Activated B cell treated with CpG ODN at 0.5 μM for 24 hours (primary cell): ENCODE measurements at regions not wholly inside any gene's neighbourhood (a gene's known extent, or its start where the extent isn't known, plus 50 kb on each side); places are given as distances from the start of the nearest gene placed in this dataset.

ENCODE experiments used
- ATAC-seq: fragments of 200-7000 bp; cut with Tn5 transposase; one replicate; pipeline ENCODE4 v1.10.0; 2021; ENCODE audit warnings: low read depth, mild to moderate bottlenecking, moderate library complexity
- CTCF ChIA-PET: fragments of 350-600 bp; sonication (Branson Sonifier 250); formaldehyde crosslinking; loops from one replicate; lab custom pipeline; 2021; ENCODE audit warnings: antibody characterized with exemption; lab: Charles Lee
- POLR2A ChIA-PET: fragments of 350-600 bp; sonication (Branson Sonifier 250); formaldehyde crosslinking; loops from one replicate; lab custom pipeline; 2021; ENCODE audit warnings: antibody characterized with exemption; lab: Charles Lee
- DNase-seq: peaks from one replicate; pipeline ENCODE4 v3.0.0; 2022
- H3K27ac Mint-ChIP-seq: one replicate; pipeline ENCODE4 v1.8.0; 2020; ENCODE audit warnings: mixed read lengths
- H3K27me3 Mint-ChIP-seq: one replicate; pipeline ENCODE4 v1.8.0; 2021; ENCODE audit warnings: mixed read lengths
- H3K36me3 Mint-ChIP-seq: one replicate; pipeline ENCODE4 v1.8.0; 2021; ENCODE audit warnings: low read depth, mixed read lengths
- H3K4me1 Mint-ChIP-seq: one replicate; pipeline ENCODE4 v1.8.0; 2021; ENCODE audit warnings: mixed read lengths
- H3K4me3 Mint-ChIP-seq: one replicate; pipeline ENCODE4 v1.8.0; 2020; ENCODE audit warnings: mild to moderate bottlenecking, mixed read lengths
- H3K9me3 Mint-ChIP-seq: one replicate; pipeline ENCODE4 v1.8.0; 2020; ENCODE audit warnings: mixed read lengths
- CTCF ChIP-seq: fragments of 200-600 bp; IDR thresholded peaks from one replicate; pipeline ENCODE4 v1.8.0; 2022; ENCODE audit warnings: antibody characterized with exemption, mild to moderate bottlenecking
- intact Hi-C: fragments of 100-400 bp; cut with micrococcal nuclease; formaldehyde crosslinking; loops from one replicate; pipeline ENCODE4 v1.15.1; 2024

GRCh38 chr11:79582434-79582833, 141.6 kb upstream of the TENM4 start:
- peaks cover 7% of the 10 kb centered on the region for H3K27me3 Mint-ChIP-seq
- H3K4me1 Mint-ChIP-seq: no peaks in the 10 kb centered on the region
- intact Hi-C loops: no loop called here
- no peak for DNase-seq
- CTCF ChIA-PET: no interaction called here
- no peak for TF ChIP-seq CTCF
- POLR2A ChIA-PET: no interaction called here
- H3K36me3 Mint-ChIP-seq: no peaks in the 10 kb centered on the region
- H3K9me3 Mint-ChIP-seq: peaks cover 2% of the 10 kb centered on the region
- no peak overlapping the region for H3K27ac Mint-ChIP-seq
- ATAC-seq: no peak
- no peak overlapping the region for H3K4me3 Mint-ChIP-seq

- H3K4me1 Mint-ChIP-seq: no peaks in the 10 kb centered on the region
- H3K27ac Mint-ChIP-seq: no peak overlapping the region
- ATAC-seq: no peak
- no peaks in the 10 kb centered on the region for H3K36me3 Mint-ChIP-seq
- no peak overlapping the region for H3K4me3 Mint-ChIP-seq
- intact Hi-C loops: no loop called here
- ChIA-PET POLR2A (no interaction called here), CTCF (no interaction called here)
- H3K27me3 Mint-ChIP-seq: peaks cover 7% of the 10 kb centered on the region
- no peaks in the 10 kb centered on the region for H3K9me3 Mint-ChIP-seq
- no peak for DNase-seq
- TF ChIP-seq CTCF: no peak
These were observed 138.2 kb upstream of the TENM4 start for GRCh38 chr11:79579063-79579462.

GRCh38 chr11:79578116-79578515, 137.3 kb upstream of the TENM4 start:
- intact Hi-C loops: no loop called here
- H3K4me3 Mint-ChIP-seq: no peak overlapping the region
- ATAC-seq: no peak
- POLR2A ChIA-PET: no interaction called here
- CTCF ChIA-PET: no interaction called here
- H3K27ac Mint-ChIP-seq: no peak overlapping the region
- H3K27me3 Mint-ChIP-seq: peaks cover 7% of the 10 kb centered on the region
- DNase-seq: no peak
- no peaks in the 10 kb centered on the region for H3K9me3 Mint-ChIP-seq
- no peaks in the 10 kb centered on the region for H3K4me1 Mint-ChIP-seq
- no peak for TF ChIP-seq CTCF
- H3K36me3 Mint-ChIP-seq: no peaks in the 10 kb centered on the region

- no peak overlapping the region for H3K4me3 Mint-ChIP-seq
- no peak for DNase-seq
- H3K27me3 Mint-ChIP-seq: no peaks in the 10 kb centered on the region
- ChIA-PET POLR2A (no interaction called here), CTCF (no interaction called here)
- ATAC-seq: no peak
- H3K9me3 Mint-ChIP-seq: no peaks in the 10 kb centered on the region
- intact Hi-C loops: no loop called here
- H3K36me3 Mint-ChIP-seq: no peaks in the 10 kb centered on the region
- H3K4me1 Mint-ChIP-seq: no peaks in the 10 kb centered on the region
- no peak for TF ChIP-seq CTCF
- no peak overlapping the region for H3K27ac Mint-ChIP-seq
These were observed 134.9 kb upstream of the TENM4 start for GRCh38 chr11:79575701-79576100.

- Mint-ChIP-seq H3K27me3 (no peaks in the 10 kb centered on the region), H3K4me3 (no peak overlapping the region), H3K4me1 (no peaks in the 10 kb centered on the region), H3K9me3 (peaks cover 5% of the 10 kb centered on the region), H3K36me3 (no peaks in the 10 kb centered on the region), H3K27ac (no peak overlapping the region)
- intact Hi-C loops: no loop called here
- ChIA-PET CTCF (no interaction called here), POLR2A (no interaction called here)
- ATAC-seq (no peak), DNase-seq (no peak)
- no peak for TF ChIP-seq CTCF
These were observed 129.3 kb upstream of the TENM4 start for GRCh38 chr11:79570104-79570503.
